MM.1S (cell line): ENCODE measurements at regions not wholly inside any gene's neighbourhood (a gene's known extent, or its start where the extent isn't known, plus 50 kb on each side); places are given as distances from the start of the nearest gene placed in this dataset.
"Not testable (repeated sequence)": the region's sequence is repeated elsewhere in the genome, so short reads cannot be mapped to it uniquely, and the experiment has no call there.

Experiments used
- DNase-seq: peaks from one replicate; pipeline ENCODE4 v3.0.0-alpha.2; 2015
- H2AFZ ChIP-seq: fragments of 300-600 bp; sonication (generic); 2 replicates; pipeline ENCODE4 v1.6.0; 2016; ENCODE audit warnings: antibody characterized with exemption, low read length
- H3F3A ChIP-seq: fragments of 300-600 bp; sonication (generic); 2 replicates; pipeline ENCODE4 v1.6.1; 2016; ENCODE audit warnings: mild to moderate bottlenecking, antibody characterized with exemption, low read length, moderate library complexity, mixed read lengths; ENCODE audit not compliant: insufficient read depth
- H3K27ac ChIP-seq: fragments of 300-600 bp; sonication (generic); 2 replicates; pipeline ENCODE4 v1.5.1; 2016; ENCODE audit warnings: mild to moderate bottlenecking, low read length
- H3K27me3 ChIP-seq: fragments of 300-600 bp; sonication (generic); replicated peaks from 2 replicates; pipeline ENCODE4 v1.6.0; 2016; ENCODE audit warnings: low read length; ENCODE audit not compliant: insufficient read depth
- H3K36me3 ChIP-seq: fragments of 300-600 bp; sonication (generic); replicated peaks from 2 replicates; pipeline ENCODE4 v1.6.1; 2016; ENCODE audit warnings: mild to moderate bottlenecking, low read length, mixed read lengths; ENCODE audit not compliant: insufficient read depth
- H3K4me1 ChIP-seq: fragments of 300-600 bp; sonication (generic); 2 replicates; pipeline ENCODE4 v1.6.1; 2016; ENCODE audit warnings: low read length, mixed read lengths
- H3K4me2 ChIP-seq: fragments of 300-600 bp; sonication (generic); 2 replicates; pipeline ENCODE4 v1.6.0; 2016; ENCODE audit warnings: low read depth, low read length
- H3K4me3 ChIP-seq: fragments of 300-600 bp; sonication (generic); 2 replicates; pipeline ENCODE4 v1.5.1; 2016; ENCODE audit warnings: low read length, mixed read lengths
- H3K79me2 ChIP-seq: fragments of 300-600 bp; sonication (generic); 2 replicates; pipeline ENCODE4 v1.6.1; 2016; ENCODE audit warnings: mixed run types, low read length, mixed read lengths
- H3K9ac ChIP-seq: fragments of 300-600 bp; sonication (generic); 2 replicates; pipeline ENCODE4 v1.6.1; 2016; ENCODE audit warnings: low read length, mixed read lengths
- H3K9me2 ChIP-seq: fragments of 300-600 bp; sonication (generic); replicated peaks from 2 replicates; pipeline ENCODE4 v1.6.1; 2016; ENCODE audit warnings: mild to moderate bottlenecking, low read length, mixed read lengths; ENCODE audit not compliant: insufficient read depth
- H3K9me3 ChIP-seq: fragments of 300-600 bp; sonication (generic); replicated peaks from 2 replicates; pipeline ENCODE4 v1.6.1; 2016; ENCODE audit warnings: mild to moderate bottlenecking, low read length, mixed read lengths; ENCODE audit not compliant: insufficient read depth
- H4K20me1 ChIP-seq: fragments of 300-600 bp; sonication (generic); 2 replicates; pipeline ENCODE4 v1.6.1; 2016; ENCODE audit warnings: mild to moderate bottlenecking, low read length, moderate library complexity, mixed read lengths; ENCODE audit not compliant: insufficient read depth
- CTCF ChIP-seq: fragments of 300-600 bp; sonication (generic); IDR thresholded peaks from 2 replicates; pipeline ENCODE4 v1.5.1; 2016; ENCODE audit warnings: antibody characterized with exemption, low read length, mixed read lengths

GRCh38 chr11:71707083-71707482, 124.4 kb upstream of the KRTAP5-11 start:
- DNase-seq, result peak; percentile 36

GRCh38 chr11:71709541-71709940, 123.5 kb upstream of the DEFB108B start:
- H3K9me2 ChIP-seq, H3K27me3 ChIP-seq, H2AFZ ChIP-seq, H3K79me2 ChIP-seq, H3K9me3 ChIP-seq, H3K36me3 ChIP-seq, DNase-seq, H4K20me1 ChIP-seq: not testable (repeated sequence)
- Histone ChIP-seq H3K27ac (peak overlapping the region; percentile 98), H3K4me1 (peaks cover 26% of the 10 kb centered on the region), H3K4me2 (peak overlapping the region; percentile 77), H3K9ac (peak overlapping the region; percentile 92), H3F3A (peaks cover 28% of the 10 kb centered on the region), H3K4me3 (peak overlapping the region; percentile 47)

More at GRCh38 chr11:71707083-71707482, 124.4 kb upstream of the KRTAP5-11 start:
- not testable (repeated sequence) for H3K4me3 ChIP-seq, H4K20me1 ChIP-seq, H2AFZ ChIP-seq, H3K9me3 ChIP-seq, H3K36me3 ChIP-seq, H3K9me2 ChIP-seq, H3K27me3 ChIP-seq, H3K79me2 ChIP-seq, H3K9ac ChIP-seq
- Histone ChIP-seq H3K4me1 (peaks cover 25% of the 10 kb centered on the region), H3F3A (peaks cover 41% of the 10 kb centered on the region), H3K27ac (peak overlapping the region; percentile 38; the same call in 1 of the 2 replicates), H3K4me2 (peak overlapping the region; percentile 21; the same call in 1 of the 2 replicates)
- peak; percentile 5; the same call in 1 of the 2 replicates for TF ChIP-seq CTCF

- not testable (repeated sequence) for H2AFZ ChIP-seq, H3K9me2 ChIP-seq, H3K36me3 ChIP-seq, H3K79me2 ChIP-seq, H4K20me1 ChIP-seq, H3K27me3 ChIP-seq, H3K9me3 ChIP-seq
- peak overlapping the region; percentile 98 for H3K27ac ChIP-seq
- peaks cover 26% of the 10 kb centered on the region for H3F3A ChIP-seq
- peak overlapping the region; percentile 50 for H3K4me3 ChIP-seq
- DNase-seq, result peak; percentile 72
- peaks cover 25% of the 10 kb centered on the region for H3K4me1 ChIP-seq
- peak overlapping the region; percentile 77 for H3K4me2 ChIP-seq
- H3K9ac ChIP-seq, result peak overlapping the region; percentile 92
Measured at GRCh38 chr11:71710171-71710671, 122.8 kb upstream of the DEFB108B start.

GRCh38 chr11:71710701-71711385, 122.2 kb upstream of the DEFB108B start:
- H3K36me3 ChIP-seq, H2AFZ ChIP-seq, H3K79me2 ChIP-seq, H3K9me2 ChIP-seq, H3K27me3 ChIP-seq, H3K9me3 ChIP-seq, H4K20me1 ChIP-seq: not testable (repeated sequence)
- Histone ChIP-seq H3F3A (peaks cover 26% of the 10 kb centered on the region), H3K4me3 (peak overlapping the region; percentile 50), H3K27ac (peak overlapping the region; percentile 98), H3K9ac (peak overlapping the region; percentile 92), H3K4me1 (peaks cover 24% of the 10 kb centered on the region), H3K4me2 (peak overlapping the region; percentile 77)
- DNase-seq, result peak; percentile 69

- H3K79me2 ChIP-seq, H3K27ac ChIP-seq, DNase-seq, H2AFZ ChIP-seq, H3K27me3 ChIP-seq, H3K4me2 ChIP-seq, H3K9ac ChIP-seq, H3K9me3 ChIP-seq, H3K36me3 ChIP-seq, H3K9me2 ChIP-seq, H3K4me3 ChIP-seq, H4K20me1 ChIP-seq: not testable (repeated sequence)
- Histone ChIP-seq H3F3A (peaks cover 26% of the 10 kb centered on the region), H3K4me1 (peaks cover 24% of the 10 kb centered on the region)
Measured at GRCh38 chr11:71712350-71712749, 120.7 kb upstream of the DEFB108B start.

- H3K9me3 ChIP-seq, H3K27ac ChIP-seq: not testable (repeated sequence)
Measured at GRCh38 chr11:71712846-71713245, 120.2 kb upstream of the DEFB108B start.

GRCh38 chr11:71714510-71714909, 118.5 kb upstream of the DEFB108B start:
- H3K9me2 ChIP-seq, H3K36me3 ChIP-seq, H3K4me3 ChIP-seq, H3K9me3 ChIP-seq, H2AFZ ChIP-seq, H4K20me1 ChIP-seq, H3K79me2 ChIP-seq, H3K27me3 ChIP-seq: not testable (repeated sequence)
- peaks cover 21% of the 10 kb centered on the region for H3F3A ChIP-seq
- peak overlapping the region; percentile 94 for H3K27ac ChIP-seq
- peak; percentile 83 for DNase-seq
- H3K9ac ChIP-seq, result peak overlapping the region; percentile 68
- peaks cover 19% of the 10 kb centered on the region for H3K4me1 ChIP-seq
- peak overlapping the region; percentile 43; the same call in 1 of the 2 replicates for H3K4me2 ChIP-seq

More at GRCh38 chr11:71712846-71713245, 120.2 kb upstream of the DEFB108B start:
- Histone ChIP-seq H3K4me1 (peaks cover 24% of the 10 kb centered on the region), H3F3A (peaks cover 26% of the 10 kb centered on the region)
- DNase-seq, H3K4me2 ChIP-seq, H3K27me3 ChIP-seq, H3K9me2 ChIP-seq, H3K9ac ChIP-seq, H3K4me3 ChIP-seq, H2AFZ ChIP-seq, H3K36me3 ChIP-seq, H4K20me1 ChIP-seq, H3K79me2 ChIP-seq: not testable (repeated sequence)
